ENCODE measurements at regions not wholly inside any gene's neighbourhood (a gene's known extent, or its start where the extent isn't known, plus 50 kb on each side); places are given as distances from the start of the nearest gene placed in this dataset.

DNA sequence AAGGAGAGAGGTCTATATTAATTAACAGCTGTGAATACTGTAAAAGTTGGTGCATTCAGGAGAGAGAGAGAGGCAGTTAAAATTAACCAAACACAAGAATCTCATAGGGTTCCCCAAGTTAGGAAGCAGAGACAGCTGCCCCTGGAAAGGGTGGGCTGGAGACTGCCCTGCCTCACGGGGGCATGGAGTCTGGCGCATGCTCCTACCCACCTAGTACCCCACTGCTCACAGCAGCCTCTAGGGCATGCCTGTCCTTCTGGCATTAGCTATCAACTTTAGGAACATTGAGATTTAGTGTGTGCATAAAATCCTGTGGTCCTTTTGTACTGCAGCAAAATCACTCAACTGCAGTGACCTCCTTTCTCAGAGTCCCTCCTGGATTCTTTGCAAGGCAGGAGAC is 710.1 kb downstream of the SORCS3 start:
- no peak for DNase-seq

DNA sequence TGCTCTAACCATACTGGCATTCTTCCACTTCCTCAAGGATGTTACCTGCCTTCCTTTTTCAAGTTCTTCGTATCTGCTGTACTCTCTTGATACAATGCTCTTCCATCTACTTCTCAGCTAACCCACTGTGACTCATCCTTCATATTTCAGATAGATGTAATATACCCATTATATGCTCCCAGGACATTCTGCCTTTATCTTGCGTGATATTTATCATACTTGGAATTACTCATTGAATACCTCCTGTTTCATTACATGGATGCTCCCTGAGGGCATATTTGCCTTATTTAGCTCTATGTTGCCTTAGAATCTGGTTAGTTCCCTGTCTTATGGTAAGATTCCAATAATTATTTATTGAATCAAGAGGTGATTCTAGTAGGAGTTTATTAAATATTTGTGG is 706.4 kb downstream of the SORCS3 start:
- no peak for DNase-seq

DNA sequence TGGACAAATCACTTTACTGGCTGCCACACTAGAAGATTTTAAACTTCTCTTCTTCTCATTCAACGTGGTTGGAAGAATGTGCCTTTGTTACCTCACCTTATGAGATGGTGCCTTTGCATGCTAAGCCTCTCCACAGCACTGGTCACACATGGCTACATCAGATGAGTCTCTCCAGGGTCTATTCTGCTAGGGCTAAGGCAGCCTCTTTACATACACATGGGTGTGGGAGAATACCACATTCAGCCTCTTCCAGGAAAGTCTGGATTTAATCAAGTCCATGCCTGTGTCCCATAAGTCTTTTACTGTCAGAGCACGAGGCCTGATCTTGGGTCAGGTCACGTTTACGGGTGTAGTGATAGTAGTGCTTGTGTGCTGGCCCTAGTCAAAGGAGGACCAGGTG is 701.5 kb downstream of the SORCS3 start:
- DNase-seq, result no peak

DNA sequence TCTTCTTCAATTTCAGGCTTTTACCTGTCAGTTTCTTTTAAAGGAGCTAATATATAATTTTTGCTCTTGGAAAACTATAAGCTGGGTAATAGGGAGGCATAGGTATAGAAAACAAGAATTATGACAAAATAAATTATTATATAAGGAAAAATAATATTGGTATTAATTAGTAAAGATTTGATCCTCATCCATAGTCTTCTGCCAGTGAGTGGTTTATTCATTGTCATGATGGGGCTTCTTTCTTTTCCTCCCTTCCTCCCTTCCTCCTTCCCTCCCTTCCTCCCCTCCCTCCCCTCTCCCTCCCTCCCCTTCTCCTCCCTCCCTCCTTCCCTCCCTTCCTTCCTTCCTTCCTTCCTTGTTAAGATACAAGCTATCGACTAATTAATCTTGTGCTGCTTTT is 698.6 kb downstream of the SORCS3 start:
- no peak for DNase-seq

DNA sequence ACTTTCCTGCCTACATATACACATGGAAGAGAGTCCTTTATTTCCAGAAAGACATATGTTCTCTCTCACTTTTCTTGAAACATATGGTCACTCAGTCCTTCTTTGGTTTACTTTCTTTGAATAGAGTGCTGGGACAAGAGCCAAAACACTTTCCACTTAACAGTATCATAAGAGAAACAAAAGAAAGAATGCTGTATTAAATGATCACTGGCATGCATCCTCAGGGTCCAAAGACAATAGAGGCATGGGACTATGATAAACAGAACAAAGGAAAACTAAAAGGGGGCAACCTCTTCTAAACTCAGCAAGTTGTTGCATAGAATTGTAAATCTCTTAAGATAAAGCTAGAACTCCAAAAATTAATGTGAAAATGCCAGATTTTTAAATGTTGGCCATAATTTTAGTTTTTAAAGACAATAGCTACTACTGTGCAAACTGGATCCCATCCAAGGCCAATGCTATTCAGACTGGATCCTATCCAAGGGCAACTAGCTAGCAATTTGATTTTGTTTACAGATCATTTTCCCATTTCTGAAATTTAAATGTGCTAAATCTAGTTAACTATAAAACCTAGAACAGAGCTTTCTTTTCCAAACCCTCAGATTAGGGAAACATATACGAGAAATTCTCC is 687.5 kb downstream of the SORCS3 start:
- no peak for DNase-seq

Data from suppressor macrophage (primary cell).